SU-DHL-6 (cell line): ENCODE measurements at regions not wholly inside any gene's neighbourhood (a gene's known extent, or its start where the extent isn't known, plus 50 kb on each side); places are given as distances from the start of the nearest gene placed in this dataset.

Source experiments
- H2AFZ ChIP-seq: fragments of 200-600 bp; sonication (generic); 2 replicates; pipeline ENCODE4 v1.6.1; 2014; ENCODE audit warnings: low read depth, mild to moderate bottlenecking, moderate library complexity, mixed read lengths, antibody characterized with exemption, low read length; ENCODE audit not compliant: severe bottlenecking
- H3F3A ChIP-seq: fragments of 200-600 bp; shearing (Covaris generic); 2 replicates; pipeline ENCODE4 v1.6.0; 2016; ENCODE audit warnings: antibody characterized with exemption, mild to moderate bottlenecking; ENCODE audit not compliant: insufficient read depth
- H3K27ac ChIP-seq: fragments of 200-600 bp; sonication (generic); 2 replicates; pipeline ENCODE4 v1.5.1; 2016; ENCODE audit warnings: low read depth, mild to moderate bottlenecking, low read length, moderate library complexity, mixed read lengths
- H3K27me3 ChIP-seq: fragments of 200-600 bp; sonication (generic), shearing (Covaris generic); 2 replicates; pipeline ENCODE4 v1.6.0; 2014; ENCODE audit warnings: mild to moderate bottlenecking, low read length
- H3K36me3 ChIP-seq: fragments of 200-600 bp; sonication (generic); 2 replicates; pipeline ENCODE4 v1.6.1; 2014; ENCODE audit warnings: mild to moderate bottlenecking, low read length, mixed read lengths
- H3K4me2 ChIP-seq: fragments of 300-600, 200-600 bp; shearing (Covaris generic), sonication (generic); 2 replicates; pipeline ENCODE4 v1.6.0; 2014; ENCODE audit warnings: low read length, low read depth, mild to moderate bottlenecking; ENCODE audit not compliant: poor library complexity, severe bottlenecking
- H3K4me3 ChIP-seq: fragments of 200-600 bp; sonication (generic); 2 replicates; pipeline ENCODE4 v1.5.1; 2014; ENCODE audit warnings: antibody characterized with exemption, low read length, mild to moderate bottlenecking, mixed read lengths; ENCODE audit not compliant: insufficient read depth, poor library complexity, severe bottlenecking
- H3K79me2 ChIP-seq: fragments of 200-600 bp; sonication (generic); 2 replicates; pipeline ENCODE4 v1.6.1; 2014; ENCODE audit warnings: mild to moderate bottlenecking, low read length, moderate library complexity; ENCODE audit not compliant: insufficient read depth
- H3K9ac ChIP-seq: fragments of 200-600 bp; sonication (generic); 2 replicates; pipeline ENCODE4 v1.7.0; 2014; ENCODE audit warnings: mild to moderate bottlenecking, low read length
- H3K9me2 ChIP-seq: fragments of 200-600 bp; sonication (generic); replicated peaks from 2 replicates; pipeline ENCODE4 v1.6.1; 2014; ENCODE audit warnings: low read length; ENCODE audit not compliant: insufficient read depth
- H3K9me3 ChIP-seq: fragments of 200-600 bp; sonication (generic); 2 replicates; pipeline ENCODE4 v1.6.1; 2014; ENCODE audit warnings: low read length, mixed read lengths; ENCODE audit not compliant: insufficient read depth
- H4K20me1 ChIP-seq: fragments of 200-600 bp; sonication (generic); 2 replicates; pipeline ENCODE4 v1.6.1; 2014; ENCODE audit warnings: low read depth, mild to moderate bottlenecking, antibody characterized with exemption, low read length, moderate library complexity, mixed read lengths
- EZH2phosphoT487 ChIP-seq: fragments of 200-600 bp; sonication (generic), shearing (Covaris generic); conservative IDR thresholded peaks from 2 replicates; pipeline ENCODE4 v1.6.1; 2018; ENCODE audit warnings: mild to moderate bottlenecking, antibody characterized with exemption, low read length, moderate library complexity, mixed read lengths
- TF ChIP-seq, protein P1 (sequence below): fragments of 200-600 bp; sonication (generic); IDR thresholded peaks from one replicate; pipeline ENCODE4 v1.5.1; 2017; ENCODE audit warnings: antibody characterized with exemption, mild to moderate bottlenecking, low read length, moderate library complexity; ENCODE audit not compliant: insufficient read depth, poor library complexity, severe bottlenecking

DNA sequence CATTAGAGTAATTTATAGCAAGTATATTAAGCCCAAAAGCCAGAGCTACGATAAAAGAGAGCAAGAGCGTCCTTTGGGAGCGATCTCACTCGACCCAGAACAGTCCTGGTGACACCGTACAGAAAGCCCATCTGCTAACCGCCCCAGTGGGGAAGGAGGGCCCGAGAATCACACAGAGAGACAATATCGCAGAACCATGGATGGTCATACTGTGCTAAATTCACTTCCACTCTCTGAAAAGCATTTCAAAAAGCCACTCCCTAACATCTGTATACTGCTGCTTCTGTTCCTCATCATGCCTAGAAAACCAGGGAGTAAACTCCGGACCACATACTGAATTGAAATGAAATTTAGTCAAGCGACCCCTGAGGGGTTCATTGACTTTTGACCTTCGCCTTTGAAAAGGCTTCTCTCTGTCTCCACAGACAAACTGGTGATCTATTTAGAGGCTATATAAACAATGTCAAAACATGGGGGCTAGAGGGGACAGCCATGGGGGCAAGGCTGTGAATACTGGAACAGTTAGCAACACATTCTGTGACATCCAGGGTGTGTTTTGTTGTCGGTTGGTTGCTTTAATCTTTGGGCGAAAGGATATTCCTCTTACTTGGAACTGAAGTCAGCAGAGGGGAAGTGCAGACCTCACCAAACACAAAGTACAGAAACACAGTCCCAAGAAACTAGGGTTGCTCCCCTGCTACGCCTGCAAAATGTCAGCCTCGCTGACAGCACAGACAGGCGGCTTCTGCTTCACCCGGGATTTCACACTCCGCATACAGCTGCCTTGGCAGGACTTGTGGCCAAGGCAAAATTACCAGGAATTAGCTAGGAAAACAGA is 129.0 kb upstream of the RASGEF1B start:
- H3K27me3 ChIP-seq = no peaks in the 10 kb centered on the region
- H3K36me3 ChIP-seq = no peaks in the 10 kb centered on the region
- no peaks in the 10 kb centered on the region for H3K9me2 ChIP-seq
- no peak overlapping the region for H3K4me3 ChIP-seq
- no peak overlapping the region for H2AFZ ChIP-seq
- no peak overlapping the region for H3K4me2 ChIP-seq
- no peaks in the 10 kb centered on the region for H3K9me3 ChIP-seq
- no peak overlapping the region for H3K27ac ChIP-seq
- no peak overlapping the region for H3K9ac ChIP-seq
- no peak for TF ChIP-seq EZH2phosphoT487
- TF ChIP-seq, protein P1, sequence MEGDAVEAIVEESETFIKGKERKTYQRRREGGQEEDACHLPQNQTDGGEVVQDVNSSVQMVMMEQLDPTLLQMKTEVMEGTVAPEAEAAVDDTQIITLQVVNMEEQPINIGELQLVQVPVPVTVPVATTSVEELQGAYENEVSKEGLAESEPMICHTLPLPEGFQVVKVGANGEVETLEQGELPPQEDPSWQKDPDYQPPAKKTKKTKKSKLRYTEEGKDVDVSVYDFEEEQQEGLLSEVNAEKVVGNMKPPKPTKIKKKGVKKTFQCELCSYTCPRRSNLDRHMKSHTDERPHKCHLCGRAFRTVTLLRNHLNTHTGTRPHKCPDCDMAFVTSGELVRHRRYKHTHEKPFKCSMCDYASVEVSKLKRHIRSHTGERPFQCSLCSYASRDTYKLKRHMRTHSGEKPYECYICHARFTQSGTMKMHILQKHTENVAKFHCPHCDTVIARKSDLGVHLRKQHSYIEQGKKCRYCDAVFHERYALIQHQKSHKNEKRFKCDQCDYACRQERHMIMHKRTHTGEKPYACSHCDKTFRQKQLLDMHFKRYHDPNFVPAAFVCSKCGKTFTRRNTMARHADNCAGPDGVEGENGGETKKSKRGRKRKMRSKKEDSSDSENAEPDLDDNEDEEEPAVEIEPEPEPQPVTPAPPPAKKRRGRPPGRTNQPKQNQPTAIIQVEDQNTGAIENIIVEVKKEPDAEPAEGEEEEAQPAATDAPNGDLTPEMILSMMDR = no peak
- H3K79me2 ChIP-seq = no peaks in the 10 kb centered on the region
- no peaks in the 10 kb centered on the region for H4K20me1 ChIP-seq
- H3F3A ChIP-seq = 0 out of 2 replicates have a peak, but pooled peaks cover 4% of the 10 kb centered on the region

DNA sequence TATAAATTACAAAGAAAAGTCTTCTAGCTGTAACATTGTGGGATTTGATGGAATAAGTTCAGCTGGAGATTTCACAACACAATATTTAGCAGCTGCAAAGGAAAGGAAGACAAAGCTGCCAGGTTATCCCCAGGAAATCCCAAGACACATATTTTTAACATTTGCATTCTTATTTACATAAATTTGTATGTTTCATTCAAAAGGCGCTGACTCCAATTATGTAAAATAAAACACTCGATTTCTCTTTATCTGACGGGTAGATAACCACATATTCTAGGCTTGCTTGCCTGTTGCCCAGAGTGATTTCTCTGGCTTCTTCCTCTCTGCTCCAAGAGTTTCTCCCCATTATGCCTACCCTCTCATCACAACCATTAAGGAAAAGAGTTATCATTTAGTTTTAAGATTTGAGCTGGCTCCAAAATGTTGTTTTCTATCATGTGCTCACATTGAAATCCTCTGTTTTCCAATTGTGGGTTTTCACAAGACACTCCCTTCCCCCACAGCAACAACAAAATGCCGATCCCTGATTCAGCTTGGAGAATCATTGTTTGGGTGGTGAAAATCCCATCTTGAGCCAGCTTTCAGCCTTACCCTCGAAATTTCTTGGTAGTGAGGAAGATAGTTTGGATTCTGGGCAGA is 128.2 kb upstream of the RASGEF1B start:
- Histone ChIP-seq H3K79me2 (no peaks in the 10 kb centered on the region), H3K9me2 (no peaks in the 10 kb centered on the region), H3K9ac (no peak overlapping the region), H4K20me1 (no peaks in the 10 kb centered on the region), H3K4me3 (no peak overlapping the region), H3K27ac (no peak overlapping the region), H3K9me3 (no peaks in the 10 kb centered on the region), H3K36me3 (no peaks in the 10 kb centered on the region), H2AFZ (no peak overlapping the region), H3F3A (no peaks in the 10 kb centered on the region), H3K4me2 (no peak overlapping the region), H3K27me3 (no peaks in the 10 kb centered on the region)
- TF ChIP-seq, protein P1 = no peak
- no peak for TF ChIP-seq EZH2phosphoT487

DNA sequence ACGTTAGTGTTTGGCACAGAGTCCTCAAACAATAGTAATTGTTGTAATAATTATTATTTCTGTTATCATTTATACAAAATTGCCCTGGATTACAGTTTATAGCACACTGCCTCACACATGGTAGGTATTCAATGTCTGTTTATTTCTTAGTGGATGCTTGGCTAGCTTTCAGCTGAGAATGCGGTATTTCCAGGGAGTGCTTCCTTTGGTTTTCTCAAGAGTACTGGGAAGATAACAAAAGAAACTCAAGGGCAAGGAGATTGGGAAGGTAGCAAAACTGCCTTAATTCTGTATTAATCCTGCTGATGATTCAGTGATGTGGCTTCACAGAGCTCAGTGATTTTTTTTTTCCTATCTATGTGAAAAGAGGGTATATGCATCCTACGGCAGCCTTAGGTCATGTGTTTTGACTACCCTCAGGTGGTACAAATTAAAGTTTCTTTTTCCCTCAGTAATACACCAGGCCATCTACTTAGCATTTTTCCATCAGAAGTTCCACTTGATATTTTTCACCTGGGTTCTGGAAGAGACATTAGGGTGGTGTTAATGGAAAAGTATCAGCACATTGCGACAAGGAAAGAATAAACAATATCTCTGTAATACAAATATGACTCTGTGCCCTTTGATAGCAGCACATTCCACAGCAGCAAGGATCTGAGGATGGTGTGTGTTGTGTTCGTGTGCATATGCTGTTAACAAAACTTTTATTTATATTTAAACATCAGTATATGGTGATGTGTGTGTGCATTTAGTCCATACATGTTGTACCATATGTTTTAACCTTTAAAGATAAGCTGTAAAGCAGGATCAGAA is 124.3 kb upstream of the RASGEF1B start:
- Histone ChIP-seq H3K4me2 (no peak overlapping the region), H3K27ac (no peak overlapping the region), H2AFZ (peak overlapping the region; percentile 51), H3F3A (no peaks in the 10 kb centered on the region), H3K36me3 (no peaks in the 10 kb centered on the region), H3K27me3 (no peaks in the 10 kb centered on the region), H3K9me2 (no peaks in the 10 kb centered on the region), H3K9me3 (no peaks in the 10 kb centered on the region), H3K4me3 (no peak overlapping the region), H3K9ac (no peak overlapping the region), H3K79me2 (no peaks in the 10 kb centered on the region), H4K20me1 (no peaks in the 10 kb centered on the region)
- no peak for TF ChIP-seq EZH2phosphoT487
- TF ChIP-seq, protein P1 = no peak
